CD4-positive, alpha-beta T cell treated with Interleukin-4 for 4 hours (primary cell): ENCODE measurements at regions not wholly inside any gene's neighbourhood (a gene's known extent, or its start where the extent isn't known, plus 50 kb on each side); places are given as distances from the start of the nearest gene placed in this dataset.

Experiments used
- DNase-seq: peaks from one replicate; pipeline ENCODE4 v3.0.0-alpha.2; 2020

DNA sequence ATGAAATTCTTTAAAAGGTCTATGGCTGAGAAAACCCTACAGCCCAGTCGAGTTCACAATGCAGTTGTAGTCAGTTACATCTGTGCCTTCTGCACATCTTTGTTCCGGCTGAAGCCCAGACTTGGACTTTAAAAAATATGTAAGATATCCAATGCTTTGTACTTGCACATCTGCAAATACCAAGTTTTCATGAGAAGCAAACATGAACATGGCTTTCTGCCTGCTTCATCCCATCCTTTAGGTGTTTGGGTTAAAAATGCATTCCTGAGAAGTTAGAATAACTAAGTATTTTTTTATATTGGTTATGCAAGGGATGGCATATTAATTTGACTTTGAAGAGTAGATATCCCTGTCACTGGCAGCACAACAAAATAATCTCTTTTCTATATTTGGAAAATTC is 528.4 kb downstream of the METTL15 start:
- no peak for DNase-seq

- no peak for DNase-seq
Observed at GRCh38 chr11:28636033-28636432, 527.8 kb downstream of the METTL15 start.

GRCh38 chr11:28632338-28632737 is 524.1 kb downstream of the METTL15 start:
- no peak for DNase-seq

- DNase-seq, result no peak
Observed at GRCh38 chr11:28631148-28631547, 523.0 kb downstream of the METTL15 start.

- DNase-seq, result no peak
Observed at GRCh38 chr11:28629235-28629634, 521.0 kb downstream of the METTL15 start.

DNA sequence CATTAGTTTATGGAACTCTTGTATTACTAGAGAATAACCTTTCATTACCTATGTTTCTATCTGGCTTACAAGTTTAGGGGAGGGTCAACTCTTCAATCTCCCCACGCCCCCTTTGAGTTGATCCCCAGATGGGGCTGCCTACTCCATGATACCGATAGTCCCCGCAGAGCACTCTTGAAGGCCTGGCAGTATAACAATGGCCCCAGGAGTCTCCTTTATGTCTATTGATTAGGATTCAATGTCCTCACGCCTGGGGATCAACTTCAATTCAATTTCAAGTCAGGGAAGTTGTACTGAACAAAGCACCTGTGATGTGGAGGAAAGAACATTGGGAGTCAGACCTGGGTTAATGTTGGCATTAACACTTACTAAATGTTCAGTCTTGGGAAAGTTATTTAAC is 520.2 kb downstream of the METTL15 start:
- no peak for DNase-seq

DNA sequence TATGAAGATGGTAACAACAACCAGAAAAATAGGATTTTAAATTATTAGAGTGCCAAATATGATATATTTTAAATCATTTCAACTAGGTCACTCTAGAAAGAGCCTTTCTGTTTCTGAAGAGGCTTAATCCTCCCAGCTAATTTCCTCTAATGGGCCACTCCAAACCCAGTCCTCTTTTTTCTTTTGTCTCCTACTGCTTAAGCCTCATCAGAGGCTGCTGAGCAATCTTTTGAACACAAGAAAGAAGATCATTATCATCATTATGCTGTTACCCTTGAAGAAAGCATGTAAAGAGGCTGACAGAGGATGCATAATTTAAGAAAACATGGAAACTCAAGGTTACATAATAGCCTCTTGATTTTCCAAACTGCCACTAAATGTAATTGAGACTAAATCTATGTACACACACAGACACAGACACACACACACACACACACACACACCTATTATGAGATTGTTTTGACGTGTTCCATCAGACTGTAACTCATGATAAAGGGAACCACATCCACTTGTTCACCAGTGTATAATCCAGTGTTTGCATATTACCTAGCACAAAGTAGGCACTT is 519.6 kb downstream of the METTL15 start:
- DNase-seq, result no peak

- DNase-seq, result no peak
Observed at GRCh38 chr11:28625532-28625931, 517.3 kb downstream of the METTL15 start.

DNA sequence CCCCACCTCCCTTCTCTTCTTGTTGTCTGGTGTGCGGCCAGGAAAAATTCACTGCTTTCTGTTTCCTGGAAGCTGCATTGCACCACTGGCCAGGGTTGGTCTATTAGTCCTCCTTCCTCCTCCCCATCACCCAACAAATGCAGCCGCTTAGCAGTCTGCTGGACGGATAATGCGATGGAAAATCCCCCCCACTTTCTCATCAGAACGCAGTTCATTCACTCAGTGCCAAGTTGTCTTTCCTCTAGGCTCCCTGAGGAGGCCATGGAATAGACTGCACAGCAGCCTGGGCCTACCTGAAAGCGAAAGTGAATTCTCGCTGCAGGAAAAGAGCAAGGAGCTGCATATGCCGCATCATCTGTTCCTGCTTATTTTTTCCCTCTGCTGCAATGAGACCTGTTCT is 513.6 kb downstream of the METTL15 start:
- DNase-seq, result no peak

GRCh38 chr11:28619846-28620540 is 511.8 kb downstream of the METTL15 start:
- no peak for DNase-seq

DNA sequence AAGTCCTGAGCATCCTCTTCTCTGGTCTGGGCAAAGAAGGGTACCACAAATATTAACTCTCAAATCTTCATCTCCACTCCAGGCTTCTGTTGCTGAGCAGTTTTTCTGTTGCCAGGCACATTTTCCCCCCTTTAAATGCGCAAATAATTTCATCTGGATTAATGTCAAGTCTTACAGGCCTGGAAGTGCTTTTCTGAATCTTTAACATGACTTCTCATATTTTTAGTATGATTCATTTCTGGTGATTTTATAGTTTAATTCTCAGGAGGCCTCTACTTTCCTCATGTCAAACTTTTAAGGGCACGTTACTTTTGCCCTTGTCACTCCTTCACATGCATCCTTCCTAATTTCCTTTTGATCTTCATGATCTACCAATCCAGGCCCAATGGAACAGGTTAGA is 510.2 kb downstream of the METTL15 start:
- no peak for DNase-seq

DNA sequence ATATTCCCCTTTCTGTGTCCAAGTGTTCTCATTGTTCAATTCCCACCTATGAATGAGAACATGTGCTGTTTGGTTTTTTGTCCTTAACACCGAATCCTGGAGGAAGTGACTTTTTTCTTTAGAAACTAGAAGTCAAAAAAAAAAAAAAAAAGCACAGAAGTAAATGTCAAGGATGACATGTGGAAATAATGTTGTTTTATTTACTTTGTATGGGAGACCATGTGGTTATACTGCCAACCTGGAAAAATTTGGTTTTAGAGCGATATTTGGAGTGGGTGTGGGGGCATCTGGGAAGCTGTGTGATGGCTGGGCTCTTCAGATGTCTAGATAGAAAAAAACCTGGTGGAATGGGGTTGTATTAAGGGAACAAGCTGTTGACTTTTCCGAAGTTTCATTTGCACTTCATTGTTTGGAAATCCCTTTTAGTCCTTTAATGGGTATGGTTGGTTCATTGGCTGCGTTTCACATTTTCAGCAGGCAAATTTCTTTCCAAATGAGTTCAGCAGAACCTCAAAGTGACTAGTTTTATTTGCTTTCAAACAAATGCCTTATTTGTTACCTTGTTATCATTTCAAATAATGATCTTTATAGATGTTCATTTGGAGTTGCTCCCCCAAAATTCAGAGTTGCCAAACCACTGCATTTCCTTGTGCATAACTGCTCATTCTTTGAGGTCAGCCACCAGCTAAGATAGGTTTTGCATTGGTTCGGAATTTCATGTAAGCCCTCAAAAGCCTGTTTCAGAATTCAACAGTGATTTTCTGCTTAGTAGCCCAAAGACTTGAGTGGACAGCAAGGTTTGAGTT is 508.2 kb downstream of the METTL15 start:
- DNase-seq, result no peak

- DNase-seq, result no peak
Observed at GRCh38 chr11:28615542-28615941, 507.4 kb downstream of the METTL15 start.

DNA sequence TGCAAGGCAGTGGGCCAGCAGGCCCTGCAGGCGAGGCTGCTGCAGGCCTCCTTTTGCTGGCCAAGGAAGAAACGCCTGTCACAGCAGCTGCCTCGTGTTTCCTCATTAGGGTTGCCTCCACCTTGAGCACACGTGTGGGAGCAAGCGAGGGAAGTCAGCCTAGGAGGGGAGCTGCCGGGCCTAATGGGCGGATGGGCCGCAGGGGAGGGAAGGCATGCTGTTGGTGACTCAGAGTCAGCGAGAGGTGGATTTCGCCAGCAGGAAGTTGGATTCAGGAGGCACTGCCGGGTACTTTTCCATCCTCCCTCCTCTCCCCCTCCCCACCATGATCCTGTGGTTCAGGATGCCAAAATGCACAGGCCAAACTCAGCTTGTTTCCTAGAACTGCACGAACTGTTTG is 498.7 kb downstream of the METTL15 start:
- DNase-seq, result no peak

DNA sequence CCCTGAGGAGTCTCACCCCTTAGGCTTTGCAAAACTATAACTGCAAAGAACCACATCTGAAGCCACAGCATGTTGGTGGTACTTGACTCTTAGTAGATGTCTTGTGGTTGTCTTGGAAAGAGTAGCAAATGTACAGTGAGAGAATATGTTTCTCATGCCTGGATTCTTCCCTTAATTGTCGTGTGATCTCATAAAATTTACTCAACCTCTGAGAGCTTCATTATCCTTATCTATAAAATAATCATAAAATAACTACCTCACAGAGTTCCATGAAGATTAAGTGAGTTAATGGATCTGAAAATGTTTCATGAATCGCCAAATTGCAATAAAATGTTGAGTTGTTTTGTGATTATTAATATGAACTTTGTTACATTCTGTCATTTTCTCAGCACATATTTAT is 491.5 kb downstream of the METTL15 start:
- DNase-seq, result no peak

DNA sequence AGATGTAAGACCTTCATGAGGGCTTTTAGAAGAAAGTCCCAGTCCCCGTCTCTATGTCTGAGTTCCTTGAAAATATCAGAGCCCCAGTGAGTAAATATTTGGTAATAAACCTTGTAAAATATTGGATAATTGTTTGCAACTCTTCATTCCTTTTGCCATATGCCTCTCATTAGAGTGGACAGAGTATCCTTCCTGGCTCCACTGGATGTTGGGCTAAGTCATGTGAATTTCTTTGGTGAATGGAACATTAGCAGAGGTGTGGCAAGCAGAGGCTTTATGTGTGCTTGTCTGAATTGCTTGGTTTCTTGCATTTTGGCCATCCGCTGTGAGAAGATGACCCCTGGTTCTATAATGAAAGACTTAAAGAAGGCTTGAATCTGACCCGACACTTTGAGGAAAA is 490.3 kb downstream of the METTL15 start:
- DNase-seq, result no peak

DNA sequence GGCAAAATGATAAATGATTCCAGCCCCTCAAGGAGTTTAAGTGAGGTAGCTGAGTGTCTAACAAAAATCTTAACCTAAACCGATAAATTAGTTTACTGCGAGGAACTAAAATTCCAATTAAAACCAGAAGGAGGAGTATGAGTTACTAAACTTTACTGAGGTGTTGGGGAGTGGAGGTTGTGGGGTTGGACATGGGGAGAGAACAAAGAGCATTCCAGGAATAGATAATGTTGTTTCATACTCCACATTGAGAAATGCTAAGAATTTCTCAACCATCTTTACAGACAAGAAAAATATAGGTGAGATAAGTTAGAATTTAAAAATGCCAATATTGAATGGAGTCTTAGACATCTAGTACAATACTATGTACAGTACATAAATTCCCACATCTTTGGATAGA is 488.6 kb downstream of the METTL15 start:
- DNase-seq, result no peak

DNA sequence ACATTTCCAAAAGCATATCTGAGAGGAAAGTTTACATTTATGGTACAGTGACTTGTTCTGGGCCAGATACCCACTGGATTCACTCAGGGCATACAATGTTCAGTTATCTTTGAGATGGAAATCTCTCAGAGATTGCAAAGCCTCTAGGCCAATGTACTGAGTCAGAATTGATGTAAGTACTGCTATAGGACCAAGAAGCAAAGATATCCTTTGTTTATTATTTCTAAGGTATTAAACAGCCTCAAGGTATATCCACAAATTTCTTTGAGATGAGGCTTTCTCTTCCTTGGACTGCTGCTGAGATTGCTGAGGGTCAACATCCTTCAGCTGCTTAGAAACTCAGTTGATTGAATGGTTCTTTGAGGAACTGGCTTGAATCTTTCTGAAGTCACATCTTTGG is 484.0 kb downstream of the METTL15 start:
- DNase-seq, result no peak

DNA sequence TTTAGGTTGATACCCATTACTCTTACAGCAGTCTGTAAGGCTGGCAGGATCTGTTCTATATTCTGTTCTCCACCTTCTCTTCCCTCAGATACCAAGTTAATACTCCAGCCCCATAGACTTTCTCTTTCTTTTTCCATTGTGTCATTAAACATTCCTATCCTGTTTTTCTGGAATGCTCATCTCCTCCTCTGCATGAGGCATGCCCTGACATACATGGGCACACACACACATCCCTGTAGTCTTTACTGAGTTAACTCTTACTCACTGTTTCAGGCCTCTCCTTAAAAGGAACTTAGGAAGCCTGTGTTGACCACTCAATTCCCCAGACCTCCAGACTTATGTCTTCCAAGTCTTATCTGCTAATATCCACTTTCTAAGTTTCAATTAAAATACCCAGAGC is 476.8 kb downstream of the METTL15 start:
- DNase-seq, result no peak

DNA sequence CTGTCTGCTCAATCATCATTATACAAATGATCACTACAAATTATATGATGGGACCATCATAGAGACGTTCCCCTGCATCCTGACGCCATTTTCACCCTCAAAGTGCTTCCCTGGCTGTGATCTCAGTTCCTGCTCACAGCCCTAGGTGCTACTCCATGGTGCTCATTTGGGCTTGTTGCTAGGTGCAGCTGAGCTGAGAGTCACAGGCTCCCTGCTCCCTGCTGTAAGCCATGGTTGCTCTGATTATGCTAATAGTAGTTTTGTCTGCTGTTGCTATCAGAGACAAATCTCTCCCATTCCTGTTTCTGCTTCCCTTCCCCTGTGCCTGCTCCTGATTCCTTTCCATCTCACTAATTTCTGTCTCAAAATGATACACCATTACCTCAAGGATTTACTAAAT is 474.3 kb downstream of the METTL15 start:
- no peak for DNase-seq

GRCh38 chr11:28581286-28582242 is 473.4 kb downstream of the METTL15 start:
- no peak for DNase-seq

DNA sequence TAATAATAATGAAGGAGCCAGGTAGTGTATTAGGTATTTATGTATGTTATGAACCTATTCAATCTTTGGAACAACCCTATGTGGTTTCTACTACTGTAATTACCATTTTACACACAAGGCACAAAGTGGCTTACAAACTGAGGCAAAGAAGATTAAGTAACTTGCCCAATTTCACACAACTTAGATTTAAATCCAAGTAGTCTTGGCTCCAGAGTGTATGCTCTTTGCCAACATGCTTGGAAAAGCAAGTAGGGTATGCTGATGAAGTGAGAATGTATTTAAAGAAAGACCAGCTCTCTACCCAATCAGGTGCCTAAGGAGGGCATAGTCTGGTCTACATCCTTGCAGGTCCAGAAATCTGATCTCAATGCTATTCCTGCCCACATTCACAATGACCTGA is 463.2 kb downstream of the METTL15 start:
- DNase-seq, result no peak

DNA sequence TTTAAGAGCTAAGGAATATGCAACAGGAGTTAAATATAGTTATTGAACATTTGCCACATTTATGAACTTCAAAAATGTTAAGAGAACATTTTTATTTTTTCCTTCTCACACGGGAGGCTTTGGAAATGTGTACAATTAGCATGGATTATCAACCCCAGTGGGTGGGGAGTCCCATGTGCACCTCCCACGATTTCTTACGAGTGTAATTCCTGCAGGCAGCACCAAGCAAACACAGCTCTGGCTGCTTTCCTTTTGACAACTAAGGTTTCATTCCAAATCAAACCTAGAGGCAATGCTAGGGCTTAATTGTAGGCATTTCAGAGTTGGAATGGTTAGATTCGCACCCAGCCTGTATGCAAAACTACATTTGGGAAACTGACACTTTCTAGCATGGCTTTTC is 460.9 kb downstream of the METTL15 start:
- DNase-seq, result no peak
